ENCODE measurements at regions not wholly inside any gene's neighbourhood (a gene's known extent, or its start where the extent isn't known, plus 50 kb on each side); places are given as distances from the start of the nearest gene placed in this dataset.

- Histone ChIP-seq H2BK12ac (ENCODE audit: low read length in 2 of 2) (no peak overlapping the region), H3K23ac (ENCODE audit: low read length in 2 of 2) (no peak overlapping the region), H3K9ac (ENCODE audit: low read length) (no peak overlapping the region), H3K27ac (ENCODE audit: low read length, poor library complexity, severe bottlenecking) (no peak overlapping the region), H3K14ac (ENCODE audit: low read length in 2 of 2) (no peak overlapping the region), H2BK15ac (ENCODE audit: low read depth, poor library complexity, severe bottlenecking) (no peak overlapping the region), H3K9me3 (ENCODE audit: control insufficient read depth, low read length) (no peaks in the 10 kb centered on the region), H3K27me3 (ENCODE audit: control insufficient read depth in 1 of 2, insufficient read depth in 1 of 2, low read length in 2 of 2) (no peaks in the 10 kb centered on the region), H3K79me1 (replicated peaks; ENCODE audit: low read length, poor library complexity, severe bottlenecking) (no peaks in the 10 kb centered on the region), H4K91ac (ENCODE audit: low read length) (no peak overlapping the region), H3K4me1 (ENCODE audit: control insufficient read depth, insufficient read depth, low read depth, low read length) (no peaks in the 10 kb centered on the region), H2BK120ac (ENCODE audit: low read depth, low read length) (no peak overlapping the region), H3K4ac (ENCODE audit: low read depth in 1 of 2, low read length in 2 of 2) (no peak overlapping the region), H3K36me3 (ENCODE audit: control insufficient read depth in 1 of 2, insufficient read depth in 2 of 2, low read depth in 1 of 2, low read length in 2 of 2) (no peaks in the 10 kb centered on the region), H2BK5ac (ENCODE audit: low read depth, low read length, poor library complexity, severe bottlenecking) (no peak overlapping the region), H3K4me2 (ENCODE audit: low read length, poor library complexity, severe bottlenecking) (no peak overlapping the region), H4K8ac (ENCODE audit: low read length) (no peak overlapping the region), H3K4me3 (ENCODE audit: insufficient read depth in 1 of 2, low read depth in 1 of 2, low read length in 2 of 2) (no peak overlapping the region), H2AK5ac (ENCODE audit: low read length, severe bottlenecking) (no peak overlapping the region), H2AFZ (ENCODE audit: low read depth, low read length) (no peak overlapping the region), H3K18ac (ENCODE audit: low read depth in 1 of 2, low read length in 2 of 2) (no peak overlapping the region)
- DNase-seq = no peak
- 100% methylated on average over 1 of the region's 1 CpG for WGBS
Observed at GRCh38 chr18:66972681-66973080, 368.8 kb upstream of the CDH19 start.

GRCh38 chr18:66971960-66972359 lies 368.1 kb upstream of the CDH19 start:
- peak; percentile 57 for DNase-seq
- Histone ChIP-seq H2BK5ac (ENCODE audit: low read depth, low read length, poor library complexity, severe bottlenecking) (no peak overlapping the region), H3K27ac (ENCODE audit: low read length, poor library complexity, severe bottlenecking) (no peak overlapping the region), H3K9me3 (ENCODE audit: control insufficient read depth, low read length) (no peaks in the 10 kb centered on the region), H3K18ac (ENCODE audit: low read depth in 1 of 2, low read length in 2 of 2) (no peak overlapping the region), H2BK120ac (ENCODE audit: low read depth, low read length) (no peak overlapping the region), H2AK5ac (ENCODE audit: low read length, severe bottlenecking) (no peak overlapping the region), H3K36me3 (ENCODE audit: control insufficient read depth in 1 of 2, insufficient read depth in 2 of 2, low read depth in 1 of 2, low read length in 2 of 2) (no peaks in the 10 kb centered on the region), H2BK15ac (ENCODE audit: low read depth, poor library complexity, severe bottlenecking) (no peak overlapping the region), H3K27me3 (ENCODE audit: control insufficient read depth in 1 of 2, insufficient read depth in 1 of 2, low read length in 2 of 2) (no peaks in the 10 kb centered on the region), H3K4me1 (ENCODE audit: control insufficient read depth, insufficient read depth, low read depth, low read length) (no peaks in the 10 kb centered on the region), H3K14ac (ENCODE audit: low read length in 2 of 2) (no peak overlapping the region), H2BK12ac (ENCODE audit: low read length in 2 of 2) (no peak overlapping the region), H3K4me2 (ENCODE audit: low read length, poor library complexity, severe bottlenecking) (no peak overlapping the region), H3K4ac (ENCODE audit: low read depth in 1 of 2, low read length in 2 of 2) (no peak overlapping the region), H2AFZ (ENCODE audit: low read depth, low read length) (no peak overlapping the region), H3K79me1 (replicated peaks; ENCODE audit: low read length, poor library complexity, severe bottlenecking) (no peaks in the 10 kb centered on the region), H4K91ac (ENCODE audit: low read length) (no peak overlapping the region), H3K23ac (ENCODE audit: low read length in 2 of 2) (no peak overlapping the region), H4K8ac (ENCODE audit: low read length) (no peak overlapping the region), H3K9ac (ENCODE audit: low read length) (no peak overlapping the region), H3K4me3 (ENCODE audit: insufficient read depth in 1 of 2, low read depth in 1 of 2, low read length in 2 of 2) (no peak overlapping the region)
- 0% methylated on average over 1 of the region's 3 CpGs for WGBS

- H3K4ac ChIP-seq (ENCODE audit: low read depth in 1 of 2, low read length in 2 of 2) = no peak overlapping the region
- no peak overlapping the region for H3K4me3 ChIP-seq (ENCODE audit: insufficient read depth in 1 of 2, low read depth in 1 of 2, low read length in 2 of 2)
- no peak overlapping the region for H3K27ac ChIP-seq (ENCODE audit: low read length, poor library complexity, severe bottlenecking)
- H2BK12ac ChIP-seq (ENCODE audit: low read length in 2 of 2) = no peak overlapping the region
- H3K79me1 ChIP-seq (replicated peaks; ENCODE audit: low read length, poor library complexity, severe bottlenecking) = no peaks in the 10 kb centered on the region
- H3K14ac ChIP-seq (ENCODE audit: low read length in 2 of 2) = no peak overlapping the region
- H4K91ac ChIP-seq (ENCODE audit: low read length) = no peak overlapping the region
- 100% methylated on average over 4 of the region's 7 CpGs for WGBS
- H2BK15ac ChIP-seq (ENCODE audit: low read depth, poor library complexity, severe bottlenecking) = no peak overlapping the region
- H3K4me2 ChIP-seq (ENCODE audit: low read length, poor library complexity, severe bottlenecking) = no peak overlapping the region
- no peaks in the 10 kb centered on the region for H3K36me3 ChIP-seq (ENCODE audit: control insufficient read depth in 1 of 2, insufficient read depth in 2 of 2, low read depth in 1 of 2, low read length in 2 of 2)
- H4K8ac ChIP-seq (ENCODE audit: low read length) = no peak overlapping the region
- H2AK5ac ChIP-seq (ENCODE audit: low read length, severe bottlenecking) = no peak overlapping the region
- H3K9me3 ChIP-seq (ENCODE audit: control insufficient read depth, low read length) = no peaks in the 10 kb centered on the region
- H3K23ac ChIP-seq (ENCODE audit: low read length in 2 of 2) = no peak overlapping the region
- no peak overlapping the region for H3K18ac ChIP-seq (ENCODE audit: low read depth in 1 of 2, low read length in 2 of 2)
- no peak for DNase-seq
- no peak overlapping the region for H2BK5ac ChIP-seq (ENCODE audit: low read depth, low read length, poor library complexity, severe bottlenecking)
- no peak overlapping the region for H2AFZ ChIP-seq (ENCODE audit: low read depth, low read length)
- H3K27me3 ChIP-seq (ENCODE audit: control insufficient read depth in 1 of 2, insufficient read depth in 1 of 2, low read length in 2 of 2) = no peaks in the 10 kb centered on the region
- H3K4me1 ChIP-seq (ENCODE audit: control insufficient read depth, insufficient read depth, low read depth, low read length) = no peaks in the 10 kb centered on the region
- no peak overlapping the region for H2BK120ac ChIP-seq (ENCODE audit: low read depth, low read length)
- no peak overlapping the region for H3K9ac ChIP-seq (ENCODE audit: low read length)
Observed at GRCh38 chr18:66966171-66966570, 362.3 kb upstream of the CDH19 start.

GRCh38 chr18:66958309-66958708 lies 354.4 kb upstream of the CDH19 start:
- Histone ChIP-seq H2AFZ (ENCODE audit: low read depth, low read length) (no peak overlapping the region), H3K79me1 (replicated peaks; ENCODE audit: low read length, poor library complexity, severe bottlenecking) (no peaks in the 10 kb centered on the region), H4K8ac (ENCODE audit: low read length) (no peak overlapping the region), H2BK15ac (ENCODE audit: low read depth, poor library complexity, severe bottlenecking) (no peak overlapping the region), H3K14ac (ENCODE audit: low read length in 2 of 2) (no peak overlapping the region), H2BK120ac (ENCODE audit: low read depth, low read length) (no peak overlapping the region), H2BK12ac (ENCODE audit: low read length in 2 of 2) (no peak overlapping the region), H3K9ac (ENCODE audit: low read length) (no peak overlapping the region), H3K23ac (ENCODE audit: low read length in 2 of 2) (no peak overlapping the region), H3K4me3 (ENCODE audit: insufficient read depth in 1 of 2, low read depth in 1 of 2, low read length in 2 of 2) (no peak overlapping the region), H4K91ac (ENCODE audit: low read length) (no peak overlapping the region), H2AK5ac (ENCODE audit: low read length, severe bottlenecking) (no peak overlapping the region), H3K4me1 (ENCODE audit: control insufficient read depth, insufficient read depth, low read depth, low read length) (no peaks in the 10 kb centered on the region), H3K4me2 (ENCODE audit: low read length, poor library complexity, severe bottlenecking) (no peak overlapping the region), H3K18ac (ENCODE audit: low read depth in 1 of 2, low read length in 2 of 2) (no peak overlapping the region), H2BK5ac (ENCODE audit: low read depth, low read length, poor library complexity, severe bottlenecking) (no peak overlapping the region), H3K9me3 (ENCODE audit: control insufficient read depth, low read length) (no peaks in the 10 kb centered on the region), H3K27me3 (ENCODE audit: control insufficient read depth in 1 of 2, insufficient read depth in 1 of 2, low read length in 2 of 2) (no peaks in the 10 kb centered on the region), H3K4ac (ENCODE audit: low read depth in 1 of 2, low read length in 2 of 2) (no peak overlapping the region), H3K36me3 (ENCODE audit: control insufficient read depth in 1 of 2, insufficient read depth in 2 of 2, low read depth in 1 of 2, low read length in 2 of 2) (no peaks in the 10 kb centered on the region), H3K27ac (ENCODE audit: low read length, poor library complexity, severe bottlenecking) (no peak overlapping the region)
- no CpG with 5 or more reads among the region's 2 CpGs for WGBS
- no peak for DNase-seq

All from mesenchymal stem cell (in vitro differentiated cells and primary cell).